ENCODE measurements at regions not wholly inside any gene's neighbourhood (a gene's known extent, or its start where the extent isn't known, plus 50 kb on each side); places are given as distances from the start of the nearest gene placed in this dataset.
A peak's percentile ranks its signal among the peaks of the same experiment; 100 is the strongest.

DNA sequence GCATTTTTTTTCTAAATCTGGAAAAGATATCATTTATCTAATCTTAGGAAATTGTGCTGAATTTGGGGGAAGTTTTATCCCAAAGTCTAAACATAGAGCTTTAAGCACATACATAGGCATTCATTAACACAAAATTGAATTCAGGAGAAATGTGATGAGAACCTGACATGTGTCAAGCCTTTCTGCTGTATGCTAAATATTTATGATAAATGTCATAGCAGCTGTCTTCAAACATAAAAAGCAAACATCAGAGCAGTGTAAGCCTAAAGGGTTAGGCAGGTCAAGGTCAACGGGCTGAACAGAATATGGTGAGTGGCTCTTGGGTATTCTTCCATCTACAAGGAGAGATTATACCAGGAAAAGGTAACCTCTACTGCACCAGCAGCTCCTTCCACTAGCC is 737.2 kb upstream of the ZNF608 start:
- TF ChIP-seq USF1 (IDR thresholded peaks at IDR 0.05) = no peak
- no peak for TF ChIP-seq YY1 (IDR thresholded peaks at IDR 0.05; ENCODE audit: low read depth)
- no peak for TF ChIP-seq FOXM1 (IDR thresholded peaks at IDR 0.05; ENCODE audit: borderline replicate concordance, low read depth)
- no peak for TF ChIP-seq RAD21 (IDR thresholded peaks at IDR 0.05; ENCODE audit: low read depth)
- no peak for TF ChIP-seq CEBPB (IDR thresholded peaks at IDR 0.05)
- TF ChIP-seq EP300 (IDR thresholded peaks at IDR 0.05; ENCODE audit: borderline replicate concordance) = no peak
- TF ChIP-seq CREB1 (IDR thresholded peaks at IDR 0.05; ENCODE audit: low read depth) = no peak
- TF ChIP-seq TCF12 (IDR thresholded peaks at IDR 0.05; ENCODE audit: low read depth) = no peak
- no peak for TF ChIP-seq NFIC (IDR thresholded peaks at IDR 0.05)
- no peak for TF ChIP-seq EGR1 (IDR thresholded peaks at IDR 0.05)
- TF ChIP-seq TEAD4 (IDR thresholded peaks at IDR 0.05) = no peak
- TF ChIP-seq, protein P1, sequence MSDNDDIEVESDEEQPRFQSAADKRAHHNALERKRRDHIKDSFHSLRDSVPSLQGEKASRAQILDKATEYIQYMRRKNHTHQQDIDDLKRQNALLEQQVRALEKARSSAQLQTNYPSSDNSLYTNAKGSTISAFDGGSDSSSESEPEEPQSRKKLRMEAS (IDR thresholded peaks at IDR 0.05) = no peak
- TF ChIP-seq TAF1 (IDR thresholded peaks at IDR 0.05; ENCODE audit: low read depth) = no peak
- TF ChIP-seq, protein P2, sequence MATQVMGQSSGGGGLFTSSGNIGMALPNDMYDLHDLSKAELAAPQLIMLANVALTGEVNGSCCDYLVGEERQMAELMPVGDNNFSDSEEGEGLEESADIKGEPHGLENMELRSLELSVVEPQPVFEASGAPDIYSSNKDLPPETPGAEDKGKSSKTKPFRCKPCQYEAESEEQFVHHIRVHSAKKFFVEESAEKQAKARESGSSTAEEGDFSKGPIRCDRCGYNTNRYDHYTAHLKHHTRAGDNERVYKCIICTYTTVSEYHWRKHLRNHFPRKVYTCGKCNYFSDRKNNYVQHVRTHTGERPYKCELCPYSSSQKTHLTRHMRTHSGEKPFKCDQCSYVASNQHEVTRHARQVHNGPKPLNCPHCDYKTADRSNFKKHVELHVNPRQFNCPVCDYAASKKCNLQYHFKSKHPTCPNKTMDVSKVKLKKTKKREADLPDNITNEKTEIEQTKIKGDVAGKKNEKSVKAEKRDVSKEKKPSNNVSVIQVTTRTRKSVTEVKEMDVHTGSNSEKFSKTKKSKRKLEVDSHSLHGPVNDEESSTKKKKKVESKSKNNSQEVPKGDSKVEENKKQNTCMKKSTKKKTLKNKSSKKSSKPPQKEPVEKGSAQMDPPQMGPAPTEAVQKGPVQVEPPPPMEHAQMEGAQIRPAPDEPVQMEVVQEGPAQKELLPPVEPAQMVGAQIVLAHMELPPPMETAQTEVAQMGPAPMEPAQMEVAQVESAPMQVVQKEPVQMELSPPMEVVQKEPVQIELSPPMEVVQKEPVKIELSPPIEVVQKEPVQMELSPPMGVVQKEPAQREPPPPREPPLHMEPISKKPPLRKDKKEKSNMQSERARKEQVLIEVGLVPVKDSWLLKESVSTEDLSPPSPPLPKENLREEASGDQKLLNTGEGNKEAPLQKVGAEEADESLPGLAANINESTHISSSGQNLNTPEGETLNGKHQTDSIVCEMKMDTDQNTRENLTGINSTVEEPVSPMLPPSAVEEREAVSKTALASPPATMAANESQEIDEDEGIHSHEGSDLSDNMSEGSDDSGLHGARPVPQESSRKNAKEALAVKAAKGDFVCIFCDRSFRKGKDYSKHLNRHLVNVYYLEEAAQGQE (IDR thresholded peaks at IDR 0.05; ENCODE audit: low read depth) = no peak

GRCh38 chr5:125484272-125484741 is 737.9 kb upstream of the ZNF608 start:
- TF ChIP-seq CREB1 (IDR thresholded peaks at IDR 0.05; ENCODE audit: low read depth) (no peak), TAF1 (IDR thresholded peaks at IDR 0.05; ENCODE audit: low read depth) (no peak), TCF12 (IDR thresholded peaks at IDR 0.05; ENCODE audit: low read depth) (no peak), YY1 (IDR thresholded peaks at IDR 0.05; ENCODE audit: low read depth) (no peak), EGR1 (IDR thresholded peaks at IDR 0.05) (no peak), TEAD4 (IDR thresholded peaks at IDR 0.05) (0 out of 2 replicates have a peak, but pooled peaks have one; percentile 5), NFIC (IDR thresholded peaks at IDR 0.05) (peak; percentile 41), CEBPB (IDR thresholded peaks at IDR 0.05) (peak; percentile 68), EP300 (IDR thresholded peaks at IDR 0.05; ENCODE audit: borderline replicate concordance) (peak; percentile 52), FOXM1 (IDR thresholded peaks at IDR 0.05; ENCODE audit: borderline replicate concordance, low read depth) (no peak), USF1 (IDR thresholded peaks at IDR 0.05) (no peak), RAD21 (IDR thresholded peaks at IDR 0.05; ENCODE audit: low read depth) (no peak), ZBTB7A (IDR thresholded peaks at IDR 0.05; ENCODE audit: low read depth) (no peak)
- TF ChIP-seq, protein P1 (IDR thresholded peaks at IDR 0.05) = no peak
- TF ChIP-seq, protein P2 (IDR thresholded peaks at IDR 0.05; ENCODE audit: low read depth) = no peak

DNA sequence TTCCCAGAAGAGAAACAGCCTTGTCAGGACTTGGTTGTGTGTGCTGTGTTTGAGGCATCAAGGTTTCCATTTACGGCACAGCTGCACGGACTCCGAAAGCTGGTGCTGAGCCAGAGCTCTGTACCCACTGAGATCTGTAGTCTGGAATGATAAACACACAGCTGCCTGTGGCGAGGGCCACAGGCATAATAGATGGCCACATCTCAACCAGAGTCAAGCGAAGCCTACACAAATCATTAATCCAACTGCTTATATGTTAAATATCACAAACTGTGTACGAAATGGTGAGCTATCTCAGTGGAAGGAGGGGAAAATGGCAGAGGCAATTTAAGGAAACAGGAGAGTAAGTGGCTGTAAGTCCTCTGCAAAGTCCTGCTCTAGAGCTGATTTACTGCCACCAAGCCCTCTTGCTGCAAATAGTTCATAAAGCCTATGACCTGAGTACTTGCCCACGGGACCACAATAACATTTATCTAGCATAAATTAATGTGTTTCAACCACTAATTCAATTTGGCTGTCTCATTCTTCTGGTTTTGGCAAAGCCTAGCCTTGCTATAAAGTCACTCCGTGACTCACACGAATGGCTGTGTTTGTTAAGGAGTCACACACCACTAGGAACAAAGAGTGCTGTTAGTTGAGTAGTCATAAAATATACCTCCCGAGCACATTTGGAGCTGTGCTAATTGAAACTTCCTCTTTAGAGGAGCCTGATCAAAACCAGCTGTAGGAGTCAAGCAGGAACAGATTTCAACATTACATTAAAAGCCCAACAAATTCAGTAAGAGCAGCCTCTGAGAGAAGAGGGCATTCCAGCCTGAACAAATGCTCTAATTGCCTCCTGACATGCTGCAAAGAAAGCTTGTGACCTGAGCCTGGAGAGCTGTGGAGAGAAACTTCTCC is 738.6 kb upstream of the ZNF608 start:
- peak; percentile 92 for TF ChIP-seq NFIC (IDR thresholded peaks at IDR 0.05)
- no peak for TF ChIP-seq TAF1 (IDR thresholded peaks at IDR 0.05; ENCODE audit: low read depth)
- peak; percentile 81 for TF ChIP-seq FOXM1 (IDR thresholded peaks at IDR 0.05; ENCODE audit: borderline replicate concordance, low read depth)
- peak; percentile 23; the same call in 1 of the 2 replicates for TF ChIP-seq YY1 (IDR thresholded peaks at IDR 0.05; ENCODE audit: low read depth)
- TF ChIP-seq USF1 (IDR thresholded peaks at IDR 0.05) = no peak; the same call in 1 of the 2 replicates
- no peak for TF ChIP-seq ZBTB7A (IDR thresholded peaks at IDR 0.05; ENCODE audit: low read depth)
- TF ChIP-seq TCF12 (IDR thresholded peaks at IDR 0.05; ENCODE audit: low read depth) = peak; percentile 93
- TF ChIP-seq, protein P1 (IDR thresholded peaks at IDR 0.05) = peak; percentile 24; the same call in 1 of the 2 replicates
- peak; percentile 77 for TF ChIP-seq TEAD4 (IDR thresholded peaks at IDR 0.05)
- TF ChIP-seq EGR1 (IDR thresholded peaks at IDR 0.05) = no peak
- peak; percentile 88 for TF ChIP-seq EP300 (IDR thresholded peaks at IDR 0.05; ENCODE audit: borderline replicate concordance)
- TF ChIP-seq RAD21 (IDR thresholded peaks at IDR 0.05; ENCODE audit: low read depth) = no peak; the same call in 1 of the 2 replicates
- TF ChIP-seq CEBPB (IDR thresholded peaks at IDR 0.05) = peak; percentile 64; the same call in 1 of the 2 replicates

DNA sequence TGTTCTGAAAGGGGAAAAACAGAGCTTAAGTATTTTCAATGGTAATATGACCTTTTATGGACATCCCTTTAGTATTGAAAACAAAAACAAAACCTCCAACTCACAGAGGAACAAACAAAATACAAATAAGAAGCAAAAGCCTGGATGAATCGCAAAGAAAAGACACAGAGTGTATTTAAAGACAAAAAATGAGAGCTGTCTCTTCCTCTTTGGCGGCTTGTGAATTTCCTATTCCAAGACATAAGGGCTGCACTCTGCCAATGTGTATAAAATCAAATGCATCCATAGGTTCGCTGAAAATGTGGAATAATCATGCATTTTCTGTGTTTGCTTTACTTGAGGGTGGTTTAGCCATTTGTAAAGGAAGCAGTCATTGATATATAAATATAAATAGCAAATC is 739.3 kb upstream of the ZNF608 start:
- TF ChIP-seq YY1 (IDR thresholded peaks at IDR 0.05; ENCODE audit: low read depth) (no peak), USF1 (IDR thresholded peaks at IDR 0.05) (no peak), CREB1 (IDR thresholded peaks at IDR 0.05; ENCODE audit: low read depth) (no peak), EP300 (IDR thresholded peaks at IDR 0.05; ENCODE audit: borderline replicate concordance) (no peak), TAF1 (IDR thresholded peaks at IDR 0.05; ENCODE audit: low read depth) (no peak), ZBTB7A (IDR thresholded peaks at IDR 0.05; ENCODE audit: low read depth) (no peak), FOXM1 (IDR thresholded peaks at IDR 0.05; ENCODE audit: borderline replicate concordance, low read depth) (no peak), TEAD4 (IDR thresholded peaks at IDR 0.05) (no peak), RAD21 (IDR thresholded peaks at IDR 0.05; ENCODE audit: low read depth) (no peak), NFIC (IDR thresholded peaks at IDR 0.05) (no peak), TCF12 (IDR thresholded peaks at IDR 0.05; ENCODE audit: low read depth) (no peak), CEBPB (IDR thresholded peaks at IDR 0.05) (no peak), EGR1 (IDR thresholded peaks at IDR 0.05) (no peak)
- TF ChIP-seq, protein P1 (IDR thresholded peaks at IDR 0.05) = no peak
- TF ChIP-seq, protein P2 (IDR thresholded peaks at IDR 0.05; ENCODE audit: low read depth) = no peak
